ENCODE measurements at regions not wholly inside any gene's neighbourhood (a gene's known extent, or its start where the extent isn't known, plus 50 kb on each side); places are given as distances from the start of the nearest gene placed in this dataset.

DNA sequence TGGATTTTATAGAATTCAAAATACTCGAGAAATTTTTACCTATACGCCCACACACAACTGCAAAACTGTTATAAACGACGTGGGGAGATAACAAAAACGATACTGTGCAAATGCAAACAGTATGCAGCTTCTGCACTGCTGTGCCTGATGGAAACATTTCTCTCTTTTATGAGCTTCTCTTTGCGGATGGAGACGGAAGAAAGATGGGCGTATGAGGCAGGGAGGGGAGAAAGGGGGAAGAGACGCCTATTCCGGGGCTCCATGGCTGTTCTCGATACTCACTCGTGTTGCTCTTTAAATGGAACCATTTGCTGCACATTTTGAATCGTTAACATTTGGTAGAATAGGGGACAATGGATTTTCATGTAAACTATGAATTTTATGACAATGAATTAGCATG lies 69.1 kb upstream of the EXOC2 start:
- POLR2A ChIA-PET: no interaction called here

DNA sequence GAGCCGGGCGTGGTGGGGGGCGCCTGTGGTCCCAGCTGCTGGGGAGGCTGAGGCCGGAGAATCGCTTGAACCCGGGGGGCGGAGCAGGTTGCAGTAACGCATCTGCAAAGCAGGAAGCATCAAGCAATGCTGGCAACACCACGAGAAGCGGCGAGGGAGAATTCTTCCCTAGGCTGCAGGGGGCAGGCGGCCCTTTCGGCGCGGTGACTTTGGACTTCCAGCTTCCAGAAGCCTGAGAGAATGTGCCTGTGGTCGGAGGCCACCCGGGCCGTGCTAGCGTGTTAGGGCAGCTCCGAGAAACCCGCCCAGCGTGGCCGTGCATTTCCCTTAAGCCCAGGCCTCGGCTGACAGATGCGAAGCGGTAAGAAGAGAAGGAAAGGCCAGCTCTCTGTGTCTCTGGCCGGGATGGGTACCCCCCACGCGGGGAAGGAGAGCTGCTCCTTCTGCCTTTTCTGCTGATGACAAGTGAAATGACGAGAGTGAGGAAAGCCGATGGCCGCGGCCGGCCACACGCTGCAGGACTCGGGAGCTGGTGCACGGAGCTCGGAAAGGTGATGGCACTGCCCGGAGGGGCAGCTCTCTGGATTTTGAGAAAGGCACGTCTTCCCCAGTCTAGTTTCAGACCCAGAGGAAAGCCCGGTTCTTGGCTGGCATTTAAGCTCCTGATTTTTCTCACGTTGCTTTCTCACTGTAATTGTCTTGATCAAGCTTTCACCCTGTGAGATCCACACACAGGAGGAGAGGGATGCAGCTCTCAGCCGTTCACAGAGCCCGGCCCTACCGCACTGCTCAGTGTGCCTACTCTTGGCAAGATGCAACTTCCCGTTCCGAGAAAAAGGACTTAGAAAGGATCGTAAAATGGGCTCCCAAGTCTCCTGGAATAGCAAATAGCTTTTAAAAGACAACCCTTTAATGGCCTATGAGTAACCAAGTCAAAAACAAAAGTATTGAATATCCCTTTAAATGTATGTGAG lies 68.3 kb upstream of the EXOC2 start:
- Mint-ChIP-seq H3K4me1 (no peaks in the 10 kb centered on the region), H3K9me3 (peaks cover 9% of the 10 kb centered on the region), H3K36me3 (no peaks in the 10 kb centered on the region), H3K27me3 (ENCODE audit: low read depth) (no peaks in the 10 kb centered on the region), H3K4me3 (no peak overlapping the region), H3K27ac (no peak overlapping the region; the same call in 1 of the 2 replicates)
- TF ChIP-seq, protein P1, sequence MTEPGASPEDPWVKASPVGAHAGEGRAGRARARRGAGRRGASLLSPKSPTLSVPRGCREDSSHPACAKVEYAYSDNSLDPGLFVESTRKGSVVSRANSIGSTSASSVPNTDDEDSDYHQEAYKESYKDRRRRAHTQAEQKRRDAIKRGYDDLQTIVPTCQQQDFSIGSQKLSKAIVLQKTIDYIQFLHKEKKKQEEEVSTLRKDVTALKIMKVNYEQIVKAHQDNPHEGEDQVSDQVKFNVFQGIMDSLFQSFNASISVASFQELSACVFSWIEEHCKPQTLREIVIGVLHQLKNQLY (CRISPR knock-in tag; IDR thresholded peaks at IDR 0.05): no peak
- TF ChIP-seq, protein P2, sequence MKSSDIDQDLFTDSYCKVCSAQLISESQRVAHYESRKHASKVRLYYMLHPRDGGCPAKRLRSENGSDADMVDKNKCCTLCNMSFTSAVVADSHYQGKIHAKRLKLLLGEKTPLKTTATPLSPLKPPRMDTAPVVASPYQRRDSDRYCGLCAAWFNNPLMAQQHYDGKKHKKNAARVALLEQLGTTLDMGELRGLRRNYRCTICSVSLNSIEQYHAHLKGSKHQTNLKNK (CRISPR knock-in tag; IDR thresholded peaks at IDR 0.05): no peak
- TF ChIP-seq SOX15 (CRISPR knock-in tag; IDR thresholded peaks at IDR 0.05): no peak
- no peak for TF ChIP-seq RORB (CRISPR knock-in tag; IDR thresholded peaks at IDR 0.05)
- TF ChIP-seq, protein P3, sequence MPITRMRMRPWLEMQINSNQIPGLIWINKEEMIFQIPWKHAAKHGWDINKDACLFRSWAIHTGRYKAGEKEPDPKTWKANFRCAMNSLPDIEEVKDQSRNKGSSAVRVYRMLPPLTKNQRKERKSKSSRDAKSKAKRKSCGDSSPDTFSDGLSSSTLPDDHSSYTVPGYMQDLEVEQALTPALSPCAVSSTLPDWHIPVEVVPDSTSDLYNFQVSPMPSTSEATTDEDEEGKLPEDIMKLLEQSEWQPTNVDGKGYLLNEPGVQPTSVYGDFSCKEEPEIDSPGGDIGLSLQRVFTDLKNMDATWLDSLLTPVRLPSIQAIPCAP (CRISPR knock-in tag; IDR thresholded peaks at IDR 0.05): no peak
- TF ChIP-seq ZBTB21 (CRISPR knock-in tag; IDR thresholded peaks at IDR 0.05; ENCODE audit: borderline replicate concordance): no peak
- TF ChIP-seq, protein P4, sequence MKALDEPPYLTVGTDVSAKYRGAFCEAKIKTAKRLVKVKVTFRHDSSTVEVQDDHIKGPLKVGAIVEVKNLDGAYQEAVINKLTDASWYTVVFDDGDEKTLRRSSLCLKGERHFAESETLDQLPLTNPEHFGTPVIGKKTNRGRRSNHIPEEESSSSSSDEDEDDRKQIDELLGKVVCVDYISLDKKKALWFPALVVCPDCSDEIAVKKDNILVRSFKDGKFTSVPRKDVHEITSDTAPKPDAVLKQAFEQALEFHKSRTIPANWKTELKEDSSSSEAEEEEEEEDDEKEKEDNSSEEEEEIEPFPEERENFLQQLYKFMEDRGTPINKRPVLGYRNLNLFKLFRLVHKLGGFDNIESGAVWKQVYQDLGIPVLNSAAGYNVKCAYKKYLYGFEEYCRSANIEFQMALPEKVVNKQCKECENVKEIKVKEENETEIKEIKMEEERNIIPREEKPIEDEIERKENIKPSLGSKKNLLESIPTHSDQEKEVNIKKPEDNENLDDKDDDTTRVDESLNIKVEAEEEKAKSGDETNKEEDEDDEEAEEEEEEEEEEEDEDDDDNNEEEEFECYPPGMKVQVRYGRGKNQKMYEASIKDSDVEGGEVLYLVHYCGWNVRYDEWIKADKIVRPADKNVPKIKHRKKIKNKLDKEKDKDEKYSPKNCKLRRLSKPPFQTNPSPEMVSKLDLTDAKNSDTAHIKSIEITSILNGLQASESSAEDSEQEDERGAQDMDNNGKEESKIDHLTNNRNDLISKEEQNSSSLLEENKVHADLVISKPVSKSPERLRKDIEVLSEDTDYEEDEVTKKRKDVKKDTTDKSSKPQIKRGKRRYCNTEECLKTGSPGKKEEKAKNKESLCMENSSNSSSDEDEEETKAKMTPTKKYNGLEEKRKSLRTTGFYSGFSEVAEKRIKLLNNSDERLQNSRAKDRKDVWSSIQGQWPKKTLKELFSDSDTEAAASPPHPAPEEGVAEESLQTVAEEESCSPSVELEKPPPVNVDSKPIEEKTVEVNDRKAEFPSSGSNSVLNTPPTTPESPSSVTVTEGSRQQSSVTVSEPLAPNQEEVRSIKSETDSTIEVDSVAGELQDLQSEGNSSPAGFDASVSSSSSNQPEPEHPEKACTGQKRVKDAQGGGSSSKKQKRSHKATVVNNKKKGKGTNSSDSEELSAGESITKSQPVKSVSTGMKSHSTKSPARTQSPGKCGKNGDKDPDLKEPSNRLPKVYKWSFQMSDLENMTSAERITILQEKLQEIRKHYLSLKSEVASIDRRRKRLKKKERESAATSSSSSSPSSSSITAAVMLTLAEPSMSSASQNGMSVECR (CRISPR knock-in tag; IDR thresholded peaks at IDR 0.05; ENCODE audit: borderline replicate concordance): no peak
- no peak for TF ChIP-seq SP1 (CRISPR knock-in tag; conservative IDR thresholded peaks at IDR 0.05)
- TF ChIP-seq, protein P5, sequence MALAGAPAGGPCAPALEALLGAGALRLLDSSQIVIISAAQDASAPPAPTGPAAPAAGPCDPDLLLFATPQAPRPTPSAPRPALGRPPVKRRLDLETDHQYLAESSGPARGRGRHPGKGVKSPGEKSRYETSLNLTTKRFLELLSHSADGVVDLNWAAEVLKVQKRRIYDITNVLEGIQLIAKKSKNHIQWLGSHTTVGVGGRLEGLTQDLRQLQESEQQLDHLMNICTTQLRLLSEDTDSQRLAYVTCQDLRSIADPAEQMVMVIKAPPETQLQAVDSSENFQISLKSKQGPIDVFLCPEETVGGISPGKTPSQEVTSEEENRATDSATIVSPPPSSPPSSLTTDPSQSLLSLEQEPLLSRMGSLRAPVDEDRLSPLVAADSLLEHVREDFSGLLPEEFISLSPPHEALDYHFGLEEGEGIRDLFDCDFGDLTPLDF (CRISPR knock-in tag; IDR thresholded peaks at IDR 0.05): no peak
- TF ChIP-seq, protein P6, sequence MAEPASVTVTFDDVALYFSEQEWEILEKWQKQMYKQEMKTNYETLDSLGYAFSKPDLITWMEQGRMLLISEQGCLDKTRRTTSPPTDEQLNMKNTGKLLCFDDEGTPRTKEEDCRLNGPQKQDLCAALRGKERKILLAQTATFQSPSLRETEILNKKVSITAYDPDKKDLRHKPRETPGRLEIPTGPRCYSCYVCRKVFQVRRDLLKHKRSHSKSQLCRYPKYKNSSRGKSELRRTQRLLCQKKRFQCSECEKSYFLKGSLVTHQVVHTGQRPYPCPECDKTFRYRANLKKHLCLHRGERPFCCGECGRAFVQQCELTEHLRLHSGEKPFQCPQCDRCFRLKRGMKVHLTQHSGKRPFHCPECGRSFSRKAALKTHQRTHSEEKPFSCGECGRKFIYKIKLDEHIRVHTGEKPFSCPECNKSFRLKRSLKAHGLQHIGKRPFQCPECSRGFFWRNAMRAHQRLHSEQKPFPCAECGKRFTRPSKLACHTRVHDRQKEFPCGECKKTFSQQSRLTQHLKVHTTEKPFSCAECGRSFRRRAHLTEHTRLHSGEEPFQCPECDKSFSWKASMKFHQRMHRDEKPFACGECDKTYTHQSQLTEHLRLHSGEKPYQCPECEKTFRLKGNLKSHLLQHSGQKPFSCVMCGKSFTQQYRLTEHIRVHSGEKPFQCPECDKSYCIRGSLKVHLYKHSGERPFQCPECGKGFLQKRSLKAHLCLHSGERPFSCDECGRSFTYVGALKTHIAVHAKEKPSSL (CRISPR knock-in tag; conservative IDR thresholded peaks at IDR 0.05): no peak
- CTCF ChIA-PET: interaction anchor here (1.1 to 1.6 kb wide), 2 partner anchors 39 to 168 kb away, joined by 4 to 7 read pairs; no protein-coding TSS in a partner anchor
- ATAC-seq (no peak), DNase-seq (ENCODE audit: low spot score) (no peak)
- POLR2A ChIA-PET: no interaction called here

More for the DNA sequence above, 69.1 kb upstream of the EXOC2 start:
- peaks cover 2% of the 10 kb centered on the region for H3K9me3 Mint-ChIP-seq
- H3K4me3 Mint-ChIP-seq: no peak overlapping the region
- no peaks in the 10 kb centered on the region for H3K27me3 Mint-ChIP-seq (ENCODE audit: low read depth)
- DNase-seq (ENCODE audit: low spot score): no peak
- TF ChIP-seq, protein P7, sequence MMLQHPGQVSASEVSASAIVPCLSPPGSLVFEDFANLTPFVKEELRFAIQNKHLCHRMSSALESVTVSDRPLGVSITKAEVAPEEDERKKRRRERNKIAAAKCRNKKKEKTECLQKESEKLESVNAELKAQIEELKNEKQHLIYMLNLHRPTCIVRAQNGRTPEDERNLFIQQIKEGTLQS (CRISPR knock-in tag; conservative IDR thresholded peaks at IDR 0.05): no peak
- no peak for TF ChIP-seq PRRX2 (CRISPR knock-in tag; IDR thresholded peaks at IDR 0.05)
- TF ChIP-seq NFYB (CRISPR knock-in tag; conservative IDR thresholded peaks at IDR 0.05; ENCODE audit: low read depth): no peak
- no peak for ATAC-seq
- H3K36me3 Mint-ChIP-seq: no peaks in the 10 kb centered on the region
- no peak overlapping the region for H3K27ac Mint-ChIP-seq
- no peaks in the 10 kb centered on the region for H3K4me1 Mint-ChIP-seq
- CTCF ChIA-PET: interaction anchor here (1.1 to 1.6 kb wide), 2 partner anchors 40 to 169 kb away, joined by 4 to 7 read pairs; no protein-coding TSS in a partner anchor
